ENCODE measurements at regions not wholly inside any gene's neighbourhood (a gene's known extent, or its start where the extent isn't known, plus 50 kb on each side); places are given as distances from the start of the nearest gene placed in this dataset.

- no peak for DNase-seq (ENCODE audit: low read depth)
- no peak for TF ChIP-seq CTCF (IDR thresholded peaks at IDR 0.05; ENCODE audit: control insufficient read depth, insufficient read depth, low read depth, low read length, missing control alignments)
- H3K4me3 ChIP-seq (ENCODE audit: control insufficient read depth, low read depth, low read length) = no peak overlapping the region
Observed at GRCh38 chr11:20226933-20227332, 66.7 kb upstream of the DBX1 start.

- DNase-seq (ENCODE audit: low read depth) = no peak
- H3K4me3 ChIP-seq (ENCODE audit: control insufficient read depth, low read depth, low read length) = no peak overlapping the region
- TF ChIP-seq CTCF (IDR thresholded peaks at IDR 0.05; ENCODE audit: control insufficient read depth, insufficient read depth, low read depth, low read length, missing control alignments) = no peak
Observed at GRCh38 chr11:20221566-20221965, 61.3 kb upstream of the DBX1 start.

- no peak for TF ChIP-seq CTCF (IDR thresholded peaks at IDR 0.05; ENCODE audit: control insufficient read depth, insufficient read depth, low read depth, low read length, missing control alignments)
- no peak for DNase-seq (ENCODE audit: low read depth)
- H3K4me3 ChIP-seq (ENCODE audit: control insufficient read depth, low read depth, low read length) = no peak overlapping the region
Observed at GRCh38 chr11:20213790-20214189, 53.5 kb upstream of the DBX1 start.

- DNase-seq (ENCODE audit: low read depth) = no peak
- TF ChIP-seq CTCF (IDR thresholded peaks at IDR 0.05; ENCODE audit: control insufficient read depth, insufficient read depth, low read depth, low read length, missing control alignments) = no peak
- no peak overlapping the region for H3K4me3 ChIP-seq (ENCODE audit: control insufficient read depth, low read depth, low read length)
Observed at GRCh38 chr11:20211691-20212090, 51.4 kb upstream of the DBX1 start.
